ENCODE measurements at regions not wholly inside any gene's neighbourhood (a gene's known extent, or its start where the extent isn't known, plus 50 kb on each side); places are given as distances from the start of the nearest gene placed in this dataset.

DNA sequence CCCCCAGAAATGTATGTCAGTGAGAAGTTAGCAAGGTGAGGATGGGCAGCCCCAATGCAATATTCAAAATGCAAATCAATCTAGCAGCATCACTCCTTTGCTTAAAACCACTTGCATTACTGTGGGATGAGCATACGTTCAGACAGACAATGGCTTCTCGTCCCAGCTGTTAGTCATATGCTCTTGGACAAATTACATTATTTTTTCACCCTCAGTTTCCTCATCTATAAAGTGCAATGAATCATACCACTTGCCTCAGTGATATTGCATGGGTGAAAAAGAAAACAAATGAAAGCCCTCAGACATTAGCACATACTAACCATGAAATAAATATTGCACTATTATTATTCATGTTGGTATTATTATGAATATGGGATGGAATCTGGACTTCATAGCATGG is 132.3 kb downstream of the C12orf75 start:
- no peak for ATAC-seq
- BruUV-seq (replicated peaks) = no TSS peak
- H3K9me2 ChIP-seq (ENCODE audit: insufficient read depth) = no peaks in the 10 kb centered on the region
- intact Hi-C loops (cut with micrococcal nuclease) = no loop called here
- no peaks in the 10 kb centered on the region for H3K36me3 ChIP-seq (ENCODE audit: control insufficient read depth in 1 of 2, insufficient read depth in 2 of 2, low read length in 2 of 2)
- H3K4me2 ChIP-seq (ENCODE audit: low read length) = no peak overlapping the region
- H3K4me3 ChIP-seq (replicated peaks in 1 of 2; ENCODE audit: low read depth in 1 of 2, low read length in 2 of 2) = no peak overlapping the region
- H3K4me1 ChIP-seq (ENCODE audit: control insufficient read depth in 1 of 2, insufficient read depth in 2 of 2, low read length in 2 of 2) = no peaks in the 10 kb centered on the region
- CTCF ChIA-PET = no interaction called here
- TF ChIP-seq JUND (IDR thresholded peaks at IDR 0.05) = no peak
- no peak for TF ChIP-seq ZFX (IDR thresholded peaks at IDR 0.05)
- RAD21 ChIA-PET (ENCODE audit: low non-redundant PET in 1 of 2, low total read pairs in 2 of 2, uncharacterized antibody in 2 of 2, unreplicated experiment in 2 of 2) = no interaction called here
- H3K9me3 ChIP-seq (ENCODE audit: control insufficient read depth in 1 of 2, insufficient read depth in 1 of 2, low read depth in 1 of 2, low read length in 2 of 2) = no peaks in the 10 kb centered on the region
- no peak for DNase-seq (ENCODE audit: low read depth, low spot score)
- H2AFZ ChIP-seq (ENCODE audit: low read depth, low read length, poor library complexity, severe bottlenecking) = no peak overlapping the region
- H3K27ac ChIP-seq (ENCODE audit: low read depth, low read length) = no peak overlapping the region
- POLR2A ChIA-PET = no interaction called here
- H3K79me2 ChIP-seq (ENCODE audit: insufficient read depth, low read length) = no peaks in the 10 kb centered on the region
- no peak overlapping the region for H3K9ac ChIP-seq (ENCODE audit: low read length)
- H3K27me3 ChIP-seq (ENCODE audit: insufficient read depth, low read length) = 0 out of 2 replicates have a peak, but pooled peaks cover 17% of the 10 kb centered on the region
- no peaks in the 10 kb centered on the region for H4K20me1 ChIP-seq (ENCODE audit: insufficient read depth)

DNA sequence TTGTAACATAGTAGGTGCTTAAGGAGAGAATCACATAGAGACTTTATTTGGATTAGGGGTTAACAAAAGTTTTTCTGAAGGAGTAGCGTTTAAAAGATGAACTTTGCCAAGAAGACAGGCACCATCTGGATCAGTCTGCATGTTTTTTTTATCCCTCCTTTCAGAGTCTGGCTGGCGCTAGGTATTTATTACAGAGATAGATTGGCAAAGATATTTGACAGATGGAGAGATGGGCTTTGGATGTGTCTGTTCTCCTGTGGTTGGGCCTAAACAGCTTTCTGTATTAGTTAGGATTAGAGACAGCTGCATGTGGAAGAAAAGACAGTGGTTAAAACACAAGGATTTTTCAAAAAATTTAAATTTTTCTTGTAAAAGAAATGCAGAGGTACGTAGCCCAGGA is 133.9 kb downstream of the C12orf75 start:
- BruUV-seq (replicated peaks) = no TSS peak
- intact Hi-C loops (cut with micrococcal nuclease) = no loop called here
- H3K4me1 ChIP-seq (ENCODE audit: control insufficient read depth in 1 of 2, insufficient read depth in 2 of 2, low read length in 2 of 2) = no peaks in the 10 kb centered on the region

More for the DNA sequence above, 133.9 kb downstream of the C12orf75 start:
- Histone ChIP-seq H3K9me2 (ENCODE audit: insufficient read depth) (no peaks in the 10 kb centered on the region), H3K79me2 (ENCODE audit: insufficient read depth, low read length) (no peaks in the 10 kb centered on the region), H4K20me1 (ENCODE audit: insufficient read depth) (no peaks in the 10 kb centered on the region), H3K9me3 (ENCODE audit: control insufficient read depth in 1 of 2, insufficient read depth in 1 of 2, low read depth in 1 of 2, low read length in 2 of 2) (no peaks in the 10 kb centered on the region), H3K4me3 (replicated peaks in 1 of 2; ENCODE audit: low read depth in 1 of 2, low read length in 2 of 2) (no peak overlapping the region), H3K4me2 (ENCODE audit: low read length) (no peak overlapping the region), H3K9ac (ENCODE audit: low read length) (no peak overlapping the region), H3K27me3 (ENCODE audit: insufficient read depth, low read length) (peaks cover 23% of the 10 kb centered on the region; the same call in 1 of the 2 replicates), H3K36me3 (ENCODE audit: control insufficient read depth in 1 of 2, insufficient read depth in 2 of 2, low read length in 2 of 2) (no peaks in the 10 kb centered on the region), H2AFZ (ENCODE audit: low read depth, low read length, poor library complexity, severe bottlenecking) (no peak overlapping the region), H3K27ac (ENCODE audit: low read depth, low read length) (no peak overlapping the region)
- DNase-seq (ENCODE audit: low read depth, low spot score) (no peak), ATAC-seq (no peak)
- RAD21 ChIA-PET (ENCODE audit: low non-redundant PET in 1 of 2, low total read pairs in 2 of 2, uncharacterized antibody in 2 of 2, unreplicated experiment in 2 of 2) = no interaction called here
- POLR2A ChIA-PET = no interaction called here
- TF ChIP-seq POLR2A (IDR thresholded peaks at IDR 0.05; ENCODE audit: borderline replicate concordance, extremely low read depth, insufficient read depth, insufficient read length) = no peak
- TF ChIP-seq EZH2 (IDR thresholded peaks at IDR 0.05) = no peak
- TF ChIP-seq YY1 (IDR thresholded peaks at IDR 0.05; ENCODE audit: extremely low read depth, insufficient replicate concordance, low read depth, low read length) = no peak
- TF ChIP-seq, protein P1, sequence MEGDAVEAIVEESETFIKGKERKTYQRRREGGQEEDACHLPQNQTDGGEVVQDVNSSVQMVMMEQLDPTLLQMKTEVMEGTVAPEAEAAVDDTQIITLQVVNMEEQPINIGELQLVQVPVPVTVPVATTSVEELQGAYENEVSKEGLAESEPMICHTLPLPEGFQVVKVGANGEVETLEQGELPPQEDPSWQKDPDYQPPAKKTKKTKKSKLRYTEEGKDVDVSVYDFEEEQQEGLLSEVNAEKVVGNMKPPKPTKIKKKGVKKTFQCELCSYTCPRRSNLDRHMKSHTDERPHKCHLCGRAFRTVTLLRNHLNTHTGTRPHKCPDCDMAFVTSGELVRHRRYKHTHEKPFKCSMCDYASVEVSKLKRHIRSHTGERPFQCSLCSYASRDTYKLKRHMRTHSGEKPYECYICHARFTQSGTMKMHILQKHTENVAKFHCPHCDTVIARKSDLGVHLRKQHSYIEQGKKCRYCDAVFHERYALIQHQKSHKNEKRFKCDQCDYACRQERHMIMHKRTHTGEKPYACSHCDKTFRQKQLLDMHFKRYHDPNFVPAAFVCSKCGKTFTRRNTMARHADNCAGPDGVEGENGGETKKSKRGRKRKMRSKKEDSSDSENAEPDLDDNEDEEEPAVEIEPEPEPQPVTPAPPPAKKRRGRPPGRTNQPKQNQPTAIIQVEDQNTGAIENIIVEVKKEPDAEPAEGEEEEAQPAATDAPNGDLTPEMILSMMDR (IDR thresholded peaks at IDR 0.05 in 2 of 3, conservative IDR thresholded peaks at IDR 0.05 in 1 of 3; ENCODE audit: borderline replicate concordance in 1 of 3, insufficient read depth in 1 of 3, low read depth in 2 of 3, low read length in 2 of 3) = no peak
- TF ChIP-seq TCF7L2 (IDR thresholded peaks at IDR 0.05; ENCODE audit: borderline replicate concordance, extremely low read depth, insufficient read depth, insufficient read length) = no peak
- TF ChIP-seq CBX3 (IDR thresholded peaks at IDR 0.05; ENCODE audit: low read depth) = no peak
- TF ChIP-seq FOSL1 (IDR thresholded peaks at IDR 0.05; ENCODE audit: low read depth) = no peak
- TF ChIP-seq JUND (IDR thresholded peaks at IDR 0.05) = no peak
- no peak for TF ChIP-seq RAD21 (IDR thresholded peaks at IDR 0.05; ENCODE audit: low read depth)
- CTCF ChIA-PET = no interaction called here
